GM12878 (cell line): ENCODE measurements at regions not wholly inside any gene's neighbourhood (a gene's known extent, or its start where the extent isn't known, plus 50 kb on each side); places are given as distances from the start of the nearest gene placed in this dataset.

Experiments
- ATAC-seq: fragments of 200-7000 bp; cut with Tn5 transposase; 3 replicates; pipeline ENCODE4 v1.9.1; 2020; ENCODE audit warnings: mild to moderate bottlenecking, moderate library complexity
- BruUV-seq: library from RNA; stranded (reverse); fragments of 400-500 nt; replicated peaks from 2 replicates; lab custom pipeline; 2021; lab: Mats Ljungman, UMichigan
- CTCF ChIA-PET: fragments of 300-600 bp; sonication (Branson Sonifier 250); formaldehyde crosslinking; extraction: SDS; loops from one replicate; lab custom pipeline; 2021; ENCODE audit warnings: inconsistent platforms; lab: Yijun Ruan, JAX
- POLR2A ChIA-PET: fragments of 350-600 bp; formaldehyde crosslinking; extraction: SDS; loops from one replicate; lab custom pipeline; 2021; ENCODE audit warnings: inconsistent platforms; lab: Charles Lee
- RAD21 ChIA-PET: fragments of 300-600 bp; sonication (Branson Sonifier 250); formaldehyde crosslinking; loops from one replicate; lab custom pipeline; 2023; ENCODE audit warnings: antibody characterized with exemption; ENCODE audit not compliant: unreplicated experiment; lab: Charles Lee
- SMC1A ChIA-PET: fragments of 300-600 bp; sonication (Branson Sonifier 250); formaldehyde crosslinking; loops from one replicate; lab custom pipeline; 2023; ENCODE audit not compliant: unreplicated experiment, uncharacterized antibody; lab: Charles Lee
- DNase-seq: peaks from one replicate; pipeline ENCODE4 v3.0.0-alpha.2; 2011; ENCODE audit warnings: low read depth, low spot score
- FAIRE-seq: peaks from 3 replicates; lab custom pipeline; 2011; peaks lifted over from hg19 to GRCh38; lab: Jason Lieb, UNC
- H2AFZ ChIP-seq: 2 replicates; pipeline ENCODE4 v1.6.0; 2011; ENCODE audit warnings: low read depth, low read length, control low read depth; ENCODE audit not compliant: control insufficient read depth
- H3K27ac ChIP-seq: 2 replicates; pipeline ENCODE4 v1.5.1; 2011; ENCODE audit warnings: control low read depth; ENCODE audit not compliant: control insufficient read depth, insufficient read depth
- H3K27me3 ChIP-seq, 2 experiments: replicated peaks in 1 of 2; 2 replicates each; pipeline versions ENCODE4 v1.6.0 to v1.6.1; 2011; ENCODE audit warnings: low read length in 1 of 2; ENCODE audit not compliant: control insufficient read depth in 2 of 2, insufficient read depth in 2 of 2
- H3K36me3 ChIP-seq, 2 experiments: 2 replicates each; pipeline ENCODE4 v1.5.1; 2011; ENCODE audit warnings: low read length in 1 of 2; ENCODE audit not compliant: control insufficient read depth in 2 of 2, insufficient read depth in 2 of 2
- H3K4me1 ChIP-seq: 2 replicates; pipeline ENCODE4 v1.6.1; 2011; ENCODE audit warnings: mild to moderate bottlenecking, low read length, moderate library complexity, mixed read lengths; ENCODE audit not compliant: control insufficient read depth, insufficient read depth
- H3K4me2 ChIP-seq: 2 replicates; pipeline ENCODE4 v1.6.0; 2011; ENCODE audit warnings: control low read depth; ENCODE audit not compliant: control insufficient read depth, insufficient read depth
- H3K4me3 ChIP-seq: fragments of 200-600 bp; sonication (generic); 2 replicates; pipeline ENCODE4 v1.5.1; 2016
- H3K79me2 ChIP-seq: 2 replicates; pipeline ENCODE4 v1.6.0; 2011; ENCODE audit warnings: low read length; ENCODE audit not compliant: control insufficient read depth, insufficient read depth
- H3K9ac ChIP-seq: 2 replicates; pipeline ENCODE4 v1.8.0; 2011; ENCODE audit warnings: low read length, control low read depth, mixed read lengths; ENCODE audit not compliant: control insufficient read depth, insufficient read depth
- H3K9me3 ChIP-seq: replicated peaks from 3 replicates; pipeline ENCODE4 v1.5.1; 2011; ENCODE audit warnings: mild to moderate bottlenecking, low read length; ENCODE audit not compliant: control insufficient read depth, insufficient read depth
- H4K20me1 ChIP-seq: 2 replicates; pipeline ENCODE4 v1.6.0; 2011; ENCODE audit not compliant: control insufficient read depth, insufficient read depth
- CEBPB ChIP-seq, 2 experiments: fragments of 150-350 bp in 1 of 2; IDR thresholded peaks; 2 replicates each; pipeline ENCODE4 v1.6.1; 2012 to 2014; ENCODE audit warnings: low read depth in 2 of 2, low read length in 2 of 2, borderline replicate concordance in 1 of 2, inconsistent platforms in 1 of 2
- NFIC ChIP-seq: IDR thresholded peaks from 2 replicates; pipeline ENCODE4 v1.6.1; 2012; ENCODE audit warnings: low read depth, mild to moderate bottlenecking, inconsistent platforms, low read length, moderate library complexity
- RB1 ChIP-seq: fragments of 450-650 bp; formaldehyde crosslinking; IDR thresholded peaks from 2 replicates; pipeline ENCODE4 v1.6.1; 2017; ENCODE audit warnings: mild to moderate bottlenecking, borderline replicate concordance
- SIX5 ChIP-seq: IDR thresholded peaks from 2 replicates; pipeline ENCODE4 v1.6.1; 2011; ENCODE audit warnings: mild to moderate bottlenecking, low read depth, low read length, moderate library complexity; ENCODE audit not compliant: severe bottlenecking
- SMARCA5 ChIP-seq: fragments of 450-650 bp; IDR thresholded peaks from 2 replicates; pipeline ENCODE4 v1.6.1; 2017; ENCODE audit warnings: mild to moderate bottlenecking
- SMC3 ChIP-seq: IDR thresholded peaks from 2 replicates; pipeline ENCODE4 v1.6.1; 2011; ENCODE audit warnings: low read length, improper control_type of control experiment, borderline replicate concordance
- TAF1 ChIP-seq: IDR thresholded peaks from 2 replicates; pipeline ENCODE4 v1.6.1; 2011; ENCODE audit warnings: mild to moderate bottlenecking, low read depth, low read length, borderline replicate concordance
- ZBTB4 ChIP-seq: fragments of 450-650 bp; formaldehyde crosslinking; IDR thresholded peaks from 2 replicates; pipeline ENCODE4 v1.4.0; 2022; ENCODE audit warnings: mild to moderate bottlenecking, moderate library complexity
- WGBS: methylation state at CpG from one replicate; pipeline ENCODE4 v1.1.6; 2016; ENCODE audit warnings: low lambda C conversion rate; ENCODE audit not compliant: insufficient replicate concordance, insufficient coverage; ENCODE audit errors: missing lambda C conversion rate; 5-methylcytosine and 5-hydroxymethylcytosine counted together
- in situ Hi-C: fragments of 300-500 bp; cut with MboI; formaldehyde crosslinking; loops from 9 replicates; pipeline ENCODE4 v1.14.3; 2018; ENCODE audit warnings: mixed read lengths
- intact Hi-C: fragments of 100-400 bp; cut with micrococcal nuclease; formaldehyde crosslinking; loops from one replicate; pipeline ENCODE4 v1.14.2; 2022; ENCODE audit not compliant: unreplicated experiment
- TF ChIP-seq, protein P1 (sequence below): fragments of 450-650 bp; IDR thresholded peaks from 2 replicates; pipeline ENCODE4 v1.6.1; 2018; ENCODE audit warnings: borderline replicate concordance, mild to moderate bottlenecking; ENCODE audit not compliant: partially characterized antibody
- TF ChIP-seq, protein P2 (sequence below): fragments of 450-650 bp; IDR thresholded peaks from 2 replicates; pipeline ENCODE4 v1.6.1; 2016; ENCODE audit warnings: mild to moderate bottlenecking

DNA sequence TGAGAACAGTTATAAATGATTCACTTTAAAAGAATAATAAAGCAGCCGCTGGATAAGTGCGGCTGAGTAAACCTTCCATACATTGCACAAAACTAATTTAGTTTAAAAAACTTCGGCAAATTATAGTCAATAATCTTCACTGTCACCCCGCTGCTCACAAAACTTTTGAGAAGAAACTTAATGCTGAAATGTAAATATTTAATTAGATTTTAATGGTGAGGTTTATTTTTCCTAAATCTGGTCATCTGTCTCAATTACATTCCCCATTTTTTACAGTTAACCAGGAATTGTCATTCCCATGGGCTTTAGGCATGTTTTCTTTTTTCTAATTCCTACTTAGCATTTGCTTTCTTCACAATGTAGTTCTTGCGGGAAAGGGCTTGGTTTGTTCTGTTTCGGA lies 169.8 kb downstream of the CAAP1 start:
- ChIA-PET CTCF (interaction anchor here (0.6 to 7.4 kb wide), 3 partner anchors 14 to 662 kb away, joined by 3 to 51 read pairs (median 4); no protein-coding TSS in a partner anchor), SMC1A (interaction anchor here (2.7 kb wide), 1 partner anchor 134 kb away, joined by 12 read pairs; no protein-coding TSS in a partner anchor), POLR2A (no interaction called here), RAD21 (interaction anchor here (3.1 kb wide), 1 partner anchor 134 kb away, joined by 13 read pairs; no protein-coding TSS in a partner anchor)
- H3K27ac ChIP-seq = no peak overlapping the region
- no peak overlapping the region for H3K4me2 ChIP-seq
- H3K4me3 ChIP-seq = no peak overlapping the region
- no peaks in the 10 kb centered on the region for H3K79me2 ChIP-seq
- no peak overlapping the region for H2AFZ ChIP-seq
- no TSS peak for BruUV-seq
- DNase-seq (no peak), FAIRE-seq (no peak), ATAC-seq (no peak)
- WGBS = 92% methylated on average over 4 of the region's 6 CpGs
- in situ Hi-C loops = no loop called here
- intact Hi-C loops = loop anchor here (1.0 kb wide), 1 partner anchor 134 kb away; no protein-coding TSS in a partner anchor
- no peaks in the 10 kb centered on the region; the same call in 1 of the 2 replicates for H3K4me1 ChIP-seq
- H3K36me3 ChIP-seq = no peaks in the 10 kb centered on the region
- H4K20me1 ChIP-seq = no peaks in the 10 kb centered on the region
- no peaks in the 10 kb centered on the region for H3K9me3 ChIP-seq
- H3K27me3 ChIP-seq = no peaks in the 10 kb centered on the region
- no peak for TF ChIP-seq TAF1
- no peak for TF ChIP-seq SIX5
- TF ChIP-seq, protein P1, sequence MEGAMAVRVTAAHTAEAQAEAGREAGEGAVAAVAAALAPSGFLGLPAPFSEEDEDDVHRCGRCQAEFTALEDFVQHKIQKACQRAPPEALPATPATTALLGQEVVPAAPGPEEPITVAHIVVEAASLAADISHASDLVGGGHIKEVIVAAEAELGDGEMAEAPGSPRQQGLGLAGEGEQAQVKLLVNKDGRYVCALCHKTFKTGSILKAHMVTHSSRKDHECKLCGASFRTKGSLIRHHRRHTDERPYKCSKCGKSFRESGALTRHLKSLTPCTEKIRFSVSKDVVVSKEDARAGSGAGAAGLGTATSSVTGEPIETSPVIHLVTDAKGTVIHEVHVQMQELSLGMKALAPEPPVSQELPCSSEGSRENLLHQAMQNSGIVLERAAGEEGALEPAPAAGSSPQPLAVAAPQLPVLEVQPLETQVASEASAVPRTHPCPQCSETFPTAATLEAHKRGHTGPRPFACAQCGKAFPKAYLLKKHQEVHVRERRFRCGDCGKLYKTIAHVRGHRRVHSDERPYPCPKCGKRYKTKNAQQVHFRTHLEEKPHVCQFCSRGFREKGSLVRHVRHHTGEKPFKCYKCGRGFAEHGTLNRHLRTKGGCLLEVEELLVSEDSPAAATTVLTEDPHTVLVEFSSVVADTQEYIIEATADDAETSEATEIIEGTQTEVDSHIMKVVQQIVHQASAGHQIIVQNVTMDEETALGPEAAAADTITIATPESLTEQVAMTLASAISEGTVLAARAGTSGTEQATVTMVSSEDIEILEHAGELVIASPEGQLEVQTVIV = no peak
- TF ChIP-seq, protein P2, sequence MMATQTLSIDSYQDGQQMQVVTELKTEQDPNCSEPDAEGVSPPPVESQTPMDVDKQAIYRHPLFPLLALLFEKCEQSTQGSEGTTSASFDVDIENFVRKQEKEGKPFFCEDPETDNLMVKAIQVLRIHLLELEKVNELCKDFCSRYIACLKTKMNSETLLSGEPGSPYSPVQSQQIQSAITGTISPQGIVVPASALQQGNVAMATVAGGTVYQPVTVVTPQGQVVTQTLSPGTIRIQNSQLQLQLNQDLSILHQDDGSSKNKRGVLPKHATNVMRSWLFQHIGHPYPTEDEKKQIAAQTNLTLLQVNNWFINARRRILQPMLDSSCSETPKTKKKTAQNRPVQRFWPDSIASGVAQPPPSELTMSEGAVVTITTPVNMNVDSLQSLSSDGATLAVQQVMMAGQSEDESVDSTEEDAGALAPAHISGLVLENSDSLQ = no peak
- TF ChIP-seq CEBPB (IDR thresholded peaks at IDR 0.05; ENCODE audit: borderline replicate concordance in 1 of 2, low read depth in 2 of 2, low read length in 2 of 2) = no peak
- TF ChIP-seq ZBTB4 (CRISPR knock-in tag) = no peak
- TF ChIP-seq SMC3 = no peak
- TF ChIP-seq NFIC = no peak
- no peak for TF ChIP-seq RB1
- no peak for TF ChIP-seq SMARCA5
- no peak overlapping the region for H3K9ac ChIP-seq
